Testis (tissue), 2 donors: ENCODE measurements at regions not wholly inside any gene's neighbourhood (a gene's known extent, or its start where the extent isn't known, plus 50 kb on each side); places are given as distances from the start of the nearest gene placed in this dataset.
"Not testable (repeated sequence)": the region's sequence is repeated elsewhere in the genome, so short reads cannot be mapped to it uniquely, and the experiment has no call there.

Experiments
- DNase-seq: peaks from one replicate; pipeline ENCODE4 v3.0.0-alpha.2; 2019
- H3K27ac ChIP-seq, 2 donors: fragments of 200-600 bp; sonication (generic); one replicate each; pipeline ENCODE4 v1.5.1; 2019
- H3K27me3 ChIP-seq: fragments of 200-600 bp; sonication (generic); one replicate; pipeline ENCODE4 v1.5.1; 2019
- H3K36me3 ChIP-seq: fragments of 200-600 bp; sonication (generic); one replicate; pipeline ENCODE4 v1.5.1; 2017; ENCODE audit warnings: low read depth; ENCODE audit errors: missing control alignments
- H3K4me1 ChIP-seq: fragments of 200-600 bp; sonication (generic); one replicate; pipeline ENCODE4 v1.5.1; 2019
- H3K4me3 ChIP-seq, 2 donors: fragments of 200-600 bp; sonication (generic); one replicate each; pipeline ENCODE4 v1.5.1; 2017 to 2019
- H3K9me3 ChIP-seq: fragments of 200-600 bp; sonication (generic); one replicate; pipeline ENCODE4 v1.5.1; 2017
- CTCF ChIP-seq, 3 experiments: fragments of 450-650 bp in 2 of 3; fragments of 200-600 bp in 1 of 3; sonication (generic) in 1 of 3; IDR thresholded peaks; one replicate each; pipeline ENCODE4 v1.5.1; 2016 to 2019; ENCODE audit warnings: antibody characterized with exemption in 3 of 3, mild to moderate bottlenecking in 2 of 3, moderate library complexity in 1 of 3
- POLR2A ChIP-seq: fragments of 450-650 bp; IDR thresholded peaks from one replicate; pipeline ENCODE4 v1.6.1; 2017; ENCODE audit warnings: antibody characterized with exemption, mild to moderate bottlenecking, moderate library complexity
- WGBS, 2 donors: methylation state at CpG; one replicate each; pipeline ENCODE4 v1.1.5; 2018; 5-methylcytosine and 5-hydroxymethylcytosine counted together
- intact Hi-C: fragments of 100-400 bp; cut with DNase I; formaldehyde crosslinking; loops from one replicate; pipeline ENCODE4 v1.15.1; 2023; ENCODE audit warnings: low total_unique reads

- H3K27ac ChIP-seq = no peak overlapping the region
- intact Hi-C loops = no loop called here
These were observed 164.5 kb upstream of the SMIM30 start for GRCh38 chr7:113282875-113283274.

GRCh38 chr7:113281223-113281622 is 162.9 kb upstream of the SMIM30 start:
- WGBS, 2 donors = 31 to 39% methylated on average over 2 of the region's 2 CpGs
- no peaks in the 10 kb centered on the region for H3K4me1 ChIP-seq
- TF ChIP-seq CTCF (IDR thresholded peaks at IDR 0.05) (no peak), POLR2A (no peak)
- H3K9me3 ChIP-seq = no peaks in the 10 kb centered on the region
- intact Hi-C loops = no loop called here
- no peak for DNase-seq
- H3K27ac ChIP-seq = no peak overlapping the region
- H3K27me3 ChIP-seq = no peaks in the 10 kb centered on the region
- no peaks in the 10 kb centered on the region for H3K36me3 ChIP-seq
- no peak overlapping the region for H3K4me3 ChIP-seq

More at GRCh38 chr7:113282875-113283274, 164.5 kb upstream of the SMIM30 start:
- WGBS, 2 donors = 47 to 86% methylated on average over 1 of the region's 1 CpG
- Histone ChIP-seq H3K36me3 (no peaks in the 10 kb centered on the region), H3K4me1 (no peaks in the 10 kb centered on the region), H3K27me3 (no peaks in the 10 kb centered on the region), H3K4me3 (no peak overlapping the region), H3K9me3 (no peaks in the 10 kb centered on the region)
- TF ChIP-seq CTCF (IDR thresholded peaks at IDR 0.05) = no peak
- TF ChIP-seq POLR2A = no peak
- DNase-seq = no peak

- TF ChIP-seq POLR2A (no peak), CTCF (IDR thresholded peaks at IDR 0.05) (no peak)
These were observed 160.9 kb upstream of the SMIM30 start for GRCh38 chr7:113279256-113279655.

GRCh38 chr7:113270790-113271189 is 152.4 kb upstream of the SMIM30 start:
- no peaks in the 10 kb centered on the region for H3K9me3 ChIP-seq
- 62 to 93% methylated on average over 2 of the region's 2 CpGs for whole genome bisulfite sequencing, 2 donors
- TF ChIP-seq CTCF (IDR thresholded peaks at IDR 0.05) = no peak
- no peak for TF ChIP-seq POLR2A
- no peak overlapping the region for H3K4me3 ChIP-seq
- no peak for DNase-seq
- no peaks in the 10 kb centered on the region for H3K4me1 ChIP-seq
- no peaks in the 10 kb centered on the region for H3K27me3 ChIP-seq
- no peaks in the 10 kb centered on the region for H3K36me3 ChIP-seq
- H3K27ac ChIP-seq = no peak overlapping the region
- intact Hi-C loops = no loop called here

More at GRCh38 chr7:113279256-113279655, 160.9 kb upstream of the SMIM30 start:
- Histone ChIP-seq H3K4me3 (no peak overlapping the region), H3K4me1 (no peaks in the 10 kb centered on the region), H3K27ac (no peak overlapping the region), H3K36me3 (no peaks in the 10 kb centered on the region), H3K9me3 (no peaks in the 10 kb centered on the region), H3K27me3 (no peaks in the 10 kb centered on the region)
- DNase-seq = no peak
- intact Hi-C loops = no loop called here

- H3K27me3 ChIP-seq, H3K9me3 ChIP-seq, DNase-seq, intact Hi-C loops, H3K27ac ChIP-seq, H3K36me3 ChIP-seq, H3K4me1 ChIP-seq, H3K4me3 ChIP-seq: not testable (repeated sequence)
- WGBS, 2 donors = 96% methylated on average over 3 of the region's 3 CpGs
These were observed 151.2 kb upstream of the SMIM30 start for GRCh38 chr7:113269592-113269991.
